NCI-H526 treated with DMSO at 0.1 percent for 48 hours (cell line): ENCODE measurements at regions not wholly inside any gene's neighbourhood (a gene's known extent, or its start where the extent isn't known, plus 50 kb on each side); places are given as distances from the start of the nearest gene placed in this dataset.
A peak's percentile ranks its signal among the peaks of the same experiment; 100 is the strongest.

ENCODE experiments used
- DNase-seq: peaks from one replicate; lab custom pipeline; 2025; lab: John Stamatoyannopoulos, UW

DNA sequence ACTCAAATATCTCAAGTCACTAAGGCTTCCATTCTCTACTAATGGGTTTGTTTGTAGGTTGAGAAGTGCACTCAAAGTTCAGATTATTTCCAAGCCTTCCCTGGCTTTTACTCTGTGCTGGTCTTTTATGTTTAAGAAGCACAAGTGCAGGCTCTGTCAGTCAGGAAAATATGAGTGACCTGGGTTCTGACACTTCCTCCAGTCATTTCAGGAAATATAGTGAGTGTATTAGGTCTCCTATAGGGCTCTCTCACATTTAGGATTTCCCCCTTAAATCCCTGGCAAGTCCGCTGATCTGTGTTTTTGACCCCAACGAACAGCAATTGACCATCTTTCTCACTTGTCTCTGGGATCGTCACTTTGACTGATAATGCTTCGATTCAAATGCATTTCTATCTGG, 210.2 kb downstream of the ARPP21 start:
- DNase-seq, result no peak

- no peak for DNase-seq
These were observed 210.6 kb downstream of the ARPP21 start for GRCh38 chr3:35849963-35850362.

- no peak for DNase-seq
These were observed 217.7 kb downstream of the ARPP21 start for GRCh38 chr3:35857004-35857403.

DNA sequence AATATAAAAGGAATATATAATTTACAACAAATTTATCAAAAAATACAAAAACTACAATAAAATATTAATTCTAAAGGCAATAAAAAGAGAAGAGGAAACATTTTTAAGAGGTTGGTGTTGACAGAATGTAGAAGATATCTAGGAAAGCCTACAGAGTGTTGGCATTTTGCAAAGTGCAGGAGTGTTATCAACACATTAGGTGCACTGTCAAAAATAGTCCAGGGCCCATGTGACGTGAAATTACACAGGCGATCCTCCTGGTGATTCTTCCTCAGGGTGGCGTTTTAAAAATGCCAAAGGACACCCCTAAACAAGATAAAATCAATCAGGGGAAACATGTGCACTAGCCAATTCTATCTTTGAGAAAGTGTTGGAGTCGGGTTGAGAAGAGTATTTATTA, 222.7 kb downstream of the ARPP21 start:
- DNase-seq, result no peak

DNA sequence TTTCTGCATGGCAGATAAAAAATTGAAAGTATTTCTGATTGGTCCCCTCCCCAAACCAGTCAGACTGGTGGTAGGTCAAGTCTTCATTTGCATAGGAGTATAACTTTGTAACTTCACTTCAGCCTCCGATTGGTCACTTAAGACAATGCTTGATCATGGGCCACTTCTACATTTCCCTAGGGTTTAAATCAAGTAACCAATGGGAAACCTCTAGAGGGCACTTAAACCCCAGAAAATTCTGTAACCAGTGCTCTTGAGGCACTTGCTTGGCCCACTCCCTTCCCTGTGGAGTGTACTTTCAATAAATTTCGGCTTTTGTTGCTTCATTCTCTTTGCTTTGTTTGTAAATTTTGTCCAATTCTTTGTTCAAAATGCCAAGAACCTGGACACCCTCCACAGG, 225.5 kb downstream of the ARPP21 start:
- DNase-seq, result no peak

DNA sequence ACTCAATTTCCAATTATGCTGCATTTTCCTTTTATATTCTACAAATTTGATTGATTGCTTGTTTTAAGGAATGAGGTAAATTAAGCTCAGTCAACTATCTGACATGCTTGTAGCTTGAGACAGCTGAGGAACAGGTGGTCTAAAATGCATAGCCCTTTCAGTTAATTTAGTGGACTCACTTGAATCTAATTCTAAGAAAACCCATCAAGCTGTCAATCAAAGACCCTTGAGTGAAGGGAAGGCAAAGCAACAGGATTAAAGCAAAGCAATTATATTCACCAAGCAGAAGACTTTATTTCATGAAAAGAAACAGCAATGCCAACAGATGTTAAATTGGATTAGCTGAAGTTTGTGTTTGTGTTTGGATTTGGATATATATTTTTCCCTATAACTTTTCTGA, 228.5 kb downstream of the ARPP21 start:
- DNase-seq, result no peak

GRCh38 chr3:35871009-35871408, 231.7 kb downstream of the ARPP21 start:
- no peak for DNase-seq

DNA sequence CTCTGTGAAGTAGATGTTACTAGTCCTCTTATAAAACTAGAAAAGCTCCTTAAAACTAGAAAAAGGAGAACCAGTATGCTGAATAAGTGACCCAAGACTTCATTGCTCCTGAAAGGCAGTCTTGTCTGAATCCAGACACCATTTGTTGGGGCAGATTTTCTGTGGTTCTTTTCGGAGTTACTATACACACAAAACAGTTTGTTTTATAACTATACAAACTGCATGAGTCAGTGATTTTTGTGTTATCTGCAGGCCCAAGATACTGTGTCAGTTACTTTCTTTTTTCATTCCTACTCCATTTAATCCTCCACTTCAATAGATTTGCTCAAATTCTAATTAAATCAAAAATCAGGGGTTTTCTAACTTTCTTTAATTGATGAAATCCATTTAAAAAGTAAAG, 244.6 kb downstream of the ARPP21 start:
- DNase-seq, result no peak

DNA sequence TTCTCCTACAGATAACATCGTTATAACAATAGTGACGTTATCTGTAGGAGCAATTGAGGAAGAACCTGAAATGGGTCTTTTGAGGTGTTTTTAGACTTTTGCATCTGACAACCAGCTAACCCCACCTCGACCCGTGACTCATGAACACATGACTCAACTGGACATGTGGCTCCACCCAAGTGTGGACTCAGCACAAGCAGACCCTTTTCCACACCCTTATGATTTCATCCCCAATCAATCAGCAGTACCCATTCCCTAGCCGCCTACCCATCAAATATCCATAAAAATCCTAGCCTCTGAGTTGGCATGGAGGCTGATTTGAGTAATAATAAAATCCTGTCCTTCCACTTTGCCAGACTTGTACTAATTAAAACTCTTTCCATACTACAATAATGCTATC, 255.4 kb downstream of the ARPP21 start:
- no peak for DNase-seq

GRCh38 chr3:35899245-35899644, 259.9 kb downstream of the ARPP21 start:
- DNase-seq, result no peak

DNA sequence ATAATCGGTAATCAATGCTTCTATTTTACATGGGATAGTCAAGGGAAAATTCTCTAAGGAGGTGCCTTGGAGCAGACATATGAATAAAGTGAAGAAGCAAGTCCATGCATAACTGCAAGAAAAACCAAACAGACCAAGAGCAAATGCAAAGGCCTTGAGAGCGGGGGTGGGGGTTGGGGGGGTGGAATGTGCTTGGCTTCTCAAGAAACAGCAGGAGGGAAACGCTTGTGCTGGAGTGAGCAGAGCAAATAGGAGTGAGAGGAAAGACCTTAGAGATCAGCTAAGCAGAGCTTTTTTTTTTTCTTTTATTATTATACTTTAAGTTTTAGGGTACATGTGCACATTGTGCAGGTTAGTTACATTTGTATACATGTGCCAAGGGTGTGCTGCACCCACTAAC, 260.8 kb downstream of the ARPP21 start:
- no peak for DNase-seq

- peak; percentile 47 for DNase-seq
These were observed 269.3 kb downstream of the ARPP21 start for GRCh38 chr3:35908366-35909232.

DNA sequence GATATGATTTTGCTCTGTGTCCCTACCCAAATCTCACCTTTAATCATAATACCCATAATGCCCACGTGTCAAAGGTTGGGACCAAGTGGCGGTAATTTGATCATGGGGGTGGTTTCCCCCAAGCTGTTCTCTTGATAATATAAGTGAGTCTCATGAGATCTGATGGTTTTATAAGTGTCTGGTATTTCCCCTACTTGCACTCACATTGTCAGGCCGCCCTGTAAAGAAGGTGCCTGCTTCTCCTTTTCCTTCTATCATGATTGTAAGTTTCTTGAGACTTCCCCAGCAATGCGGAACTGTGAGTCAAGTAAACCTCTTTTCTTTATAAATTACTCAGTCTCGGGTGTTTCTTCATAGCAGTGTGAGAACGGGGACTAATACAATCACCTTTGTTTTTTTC, 279.8 kb downstream of the ARPP21 start:
- DNase-seq, result no peak

- DNase-seq, result peak; percentile 32
These were observed 282.4 kb downstream of the ARPP21 start for GRCh38 chr3:35921718-35922117.

DNA sequence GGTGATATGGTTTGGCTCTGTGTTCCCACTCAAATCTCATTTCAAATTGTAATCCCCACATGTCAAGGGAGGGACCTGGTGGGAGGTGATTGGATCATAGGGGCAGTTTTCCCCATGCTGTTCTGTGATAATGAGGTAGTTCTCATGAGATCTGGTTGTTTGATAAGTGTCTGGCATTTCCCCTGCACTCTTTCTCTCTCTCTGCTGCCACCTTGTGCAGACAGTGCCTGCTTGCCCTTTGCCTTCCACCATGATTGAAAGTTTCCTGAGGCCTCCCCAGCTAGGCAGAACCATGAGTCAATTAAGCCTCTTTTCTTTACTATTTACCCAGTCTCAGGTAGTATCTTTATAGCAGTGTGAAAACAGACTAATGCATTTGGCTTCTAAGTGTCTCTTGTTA, 284.7 kb downstream of the ARPP21 start:
- DNase-seq, result peak; percentile 14

DNA sequence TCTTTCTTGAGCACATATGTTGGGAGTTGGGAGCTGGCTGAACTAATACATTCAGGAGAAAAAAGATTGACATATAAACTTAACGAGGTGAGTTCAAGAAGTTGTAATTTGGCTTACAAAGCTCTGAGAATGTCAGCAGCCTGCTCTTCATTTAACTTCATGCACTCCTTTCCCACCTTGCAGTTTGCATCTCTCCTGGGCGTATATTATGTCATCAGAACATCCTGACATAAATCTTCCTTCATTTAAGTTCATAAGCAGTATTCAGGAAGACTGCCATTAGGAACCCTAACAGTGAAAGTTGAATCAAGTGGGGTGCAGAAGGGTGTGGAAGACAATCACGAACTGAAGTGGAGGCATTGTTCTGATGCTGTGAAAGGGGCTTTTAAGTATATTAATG, 288.1 kb downstream of the ARPP21 start:
- peak; percentile 57 for DNase-seq

DNA sequence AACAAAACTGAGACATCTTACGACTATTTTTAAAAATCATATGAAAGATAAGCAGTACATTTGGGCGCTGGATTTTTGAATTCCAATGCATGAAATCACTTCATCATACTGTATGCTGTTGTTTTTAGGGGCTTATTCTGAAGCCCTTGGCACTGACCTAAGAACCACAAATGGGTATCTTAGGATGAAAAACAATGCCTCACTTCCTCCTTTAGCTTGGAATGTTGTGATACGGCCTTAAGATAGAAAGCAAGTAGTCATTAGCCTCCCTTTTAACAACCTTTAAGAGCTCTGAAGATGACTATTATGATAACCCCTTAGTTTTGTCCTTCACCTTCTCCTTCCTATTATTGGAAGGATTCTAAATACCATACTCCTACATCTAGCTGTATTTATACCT, 289.8 kb downstream of the ARPP21 start:
- no peak for DNase-seq

- no peak for DNase-seq
These were observed 292.5 kb downstream of the ARPP21 start for GRCh38 chr3:35931867-35932266.

DNA sequence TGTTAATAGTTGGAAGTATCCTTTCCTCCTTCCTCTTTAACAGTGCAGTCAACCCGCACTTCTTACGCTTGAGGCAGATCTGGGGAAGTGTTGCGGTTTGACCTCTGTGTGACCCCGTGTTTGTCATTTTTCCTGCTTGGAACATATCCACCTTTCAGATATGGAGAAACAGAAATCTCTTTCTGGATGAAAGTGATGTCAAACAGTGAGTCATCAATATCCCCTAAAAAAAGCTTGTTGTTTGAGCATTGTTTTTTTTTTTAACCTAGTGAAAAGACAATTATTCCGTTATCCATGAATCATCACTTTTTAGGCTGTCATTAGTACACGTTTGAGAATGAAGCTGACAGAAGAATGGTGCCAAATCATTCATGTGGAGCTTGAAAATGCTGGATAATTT, 293.7 kb downstream of the ARPP21 start:
- no peak for DNase-seq

GRCh38 chr3:35936571-35936970, 297.2 kb downstream of the ARPP21 start:
- DNase-seq, result no peak

DNA sequence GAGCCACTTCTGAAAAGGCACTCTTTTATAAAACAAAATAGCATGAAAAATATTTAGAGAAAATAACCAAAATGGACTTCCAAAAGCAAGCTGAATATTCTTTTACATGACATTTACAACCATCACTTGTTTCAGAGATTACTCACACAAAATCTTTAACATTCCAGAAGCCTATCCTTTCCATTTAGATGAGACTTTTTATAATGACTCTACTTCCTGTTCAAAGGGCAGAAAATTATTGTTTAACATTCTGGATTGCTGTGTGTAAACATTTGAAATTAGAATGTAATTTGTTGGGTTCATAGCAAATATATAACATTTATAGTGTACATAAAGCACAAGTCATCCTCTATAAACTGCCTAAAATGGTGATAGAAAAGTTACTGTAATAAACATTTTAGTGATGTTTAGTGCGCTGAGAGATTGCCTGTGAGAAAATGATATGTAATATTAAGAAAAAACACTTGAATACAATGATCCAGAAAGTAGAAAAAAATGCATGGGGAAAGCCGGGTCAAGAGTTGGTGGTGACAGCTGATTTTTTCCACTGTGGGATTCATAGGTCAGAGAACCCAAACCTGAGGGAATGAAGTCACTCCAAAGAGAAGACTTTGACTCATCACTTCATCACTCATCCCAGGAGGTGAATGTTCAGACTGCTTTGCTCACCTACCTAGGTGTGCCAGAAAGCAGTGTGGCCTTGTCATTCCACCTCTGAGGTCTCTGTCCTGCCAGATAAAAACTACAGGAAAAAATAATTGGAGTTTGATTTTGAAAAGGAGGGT, 305.8 kb downstream of the ARPP21 start:
- DNase-seq, result no peak

DNA sequence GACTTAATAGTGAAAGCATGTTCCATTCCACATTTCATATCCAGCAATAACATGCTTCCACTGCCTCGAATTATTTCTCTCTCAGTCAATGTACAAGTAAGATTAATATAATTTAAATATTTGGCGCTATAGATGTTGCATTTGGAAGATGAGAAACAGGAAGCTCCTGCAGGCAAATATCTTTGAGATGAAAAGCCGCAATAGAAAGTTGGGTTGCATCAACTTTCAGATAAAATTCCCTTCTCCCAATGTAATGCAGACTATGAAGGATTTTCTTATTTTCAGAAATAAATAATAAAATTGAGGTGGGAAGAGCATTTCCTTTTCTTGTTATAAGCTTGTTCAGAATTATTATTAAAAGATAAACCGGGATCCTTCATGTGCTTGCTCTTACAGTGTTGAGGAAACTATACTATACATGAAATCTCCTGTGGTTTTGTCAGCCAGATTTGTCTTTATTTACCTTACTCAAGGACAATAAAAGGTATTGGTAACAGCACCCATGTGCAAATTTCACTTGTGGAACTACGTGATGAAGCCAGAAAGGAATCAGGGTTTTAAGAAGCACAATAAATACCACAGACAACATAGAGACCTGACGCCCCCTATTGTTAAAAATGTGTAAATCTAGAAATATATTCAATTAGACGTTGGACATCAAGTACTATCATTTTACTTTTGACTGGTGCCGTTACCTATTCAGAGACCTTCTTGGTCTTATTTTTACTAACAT, 307.0 kb downstream of the ARPP21 start:
- DNase-seq, result peak; percentile 27
